GM12878 (cell line): ENCODE measurements at regions not wholly inside any gene's neighbourhood (a gene's known extent, or its start where the extent isn't known, plus 50 kb on each side); places are given as distances from the start of the nearest gene placed in this dataset.

Experiments used
- BRCA1 ChIP-seq: IDR thresholded peaks from 2 replicates; pipeline ENCODE4 v1.6.1; 2011; ENCODE audit warnings: low read depth, low read length, improper control_type of control experiment
- CBX5 ChIP-seq: sonication (generic); IDR thresholded peaks from 2 replicates; pipeline ENCODE4 v1.6.1; 2016; ENCODE audit warnings: low read depth, moderate library complexity, mild to moderate bottlenecking, inconsistent platforms
- HDAC6 ChIP-seq: fragments of 200-600 bp; sonication (generic); IDR thresholded peaks from one replicate; pipeline ENCODE4 v1.8.0; 2017; ENCODE audit warnings: antibody characterized with exemption; ENCODE audit not compliant: unreplicated experiment
- HDGF ChIP-seq: fragments of 450-650 bp; IDR thresholded peaks from 2 replicates; pipeline ENCODE4 v1.6.1; 2016; ENCODE audit warnings: antibody characterized with exemption
- IRF4 ChIP-seq: IDR thresholded peaks from 2 replicates; pipeline ENCODE4 v1.6.1; 2011; ENCODE audit warnings: low read depth, low read length
- KDM1A ChIP-seq: fragments of 200-600 bp; sonication (generic); IDR thresholded peaks from 2 replicates; pipeline ENCODE4 v1.6.1; 2016; ENCODE audit warnings: borderline replicate concordance
- MTA2 ChIP-seq: fragments of 450-650 bp; IDR thresholded peaks from 2 replicates; pipeline ENCODE4 v1.6.1; 2016; ENCODE audit warnings: low read depth, mild to moderate bottlenecking, moderate library complexity
- PAX8 ChIP-seq: fragments of 450-650 bp; IDR thresholded peaks from 2 replicates; pipeline ENCODE4 v1.6.1; 2017; ENCODE audit warnings: mild to moderate bottlenecking, moderate library complexity
- PML ChIP-seq: IDR thresholded peaks from 2 replicates; pipeline ENCODE4 v1.6.1; 2012; ENCODE audit warnings: low read length, inconsistent platforms
- SUPT20H ChIP-seq: IDR thresholded peaks from 2 replicates; pipeline ENCODE4 v1.6.1; 2011; ENCODE audit warnings: low read depth, mild to moderate bottlenecking, low read length, moderate library complexity, borderline replicate concordance; ENCODE audit not compliant: control insufficient read depth
- SUZ12 ChIP-seq: fragments of 200-600 bp; sonication (generic); IDR thresholded peaks from one replicate; pipeline ENCODE4 v1.6.1; 2018; ENCODE audit warnings: antibody characterized with exemption, mild to moderate bottlenecking; ENCODE audit not compliant: unreplicated experiment
- ZNF207 ChIP-seq: fragments of 450-650 bp; IDR thresholded peaks from 2 replicates; pipeline ENCODE4 v1.6.1; 2014; ENCODE audit warnings: antibody characterized with exemption, mild to moderate bottlenecking, borderline replicate concordance
- ZNF24 ChIP-seq: fragments of 450-650 bp; IDR thresholded peaks from 2 replicates; pipeline ENCODE4 v1.6.1; 2017; ENCODE audit warnings: antibody characterized with exemption, mild to moderate bottlenecking
- ZNF384 ChIP-seq: IDR thresholded peaks from 2 replicates; pipeline ENCODE4 v1.6.1; 2012; ENCODE audit warnings: low read depth, mild to moderate bottlenecking, low read length, improper control_type of control experiment, borderline replicate concordance
- TF ChIP-seq, protein P1 (sequence below): IDR thresholded peaks from 2 replicates; pipeline ENCODE4 v1.6.1; 2012; ENCODE audit warnings: low read depth, low read length, improper control_type of control experiment
- TF ChIP-seq, protein P2 (sequence below): IDR thresholded peaks from 2 replicates; pipeline ENCODE4 v1.6.1; 2011; ENCODE audit warnings: borderline replicate concordance, low read depth, mild to moderate bottlenecking, moderate library complexity, mixed read lengths, low read length; ENCODE audit not compliant: insufficient read depth; ENCODE audit errors: extremely low read length
- TF ChIP-seq, protein P3 (sequence below): IDR thresholded peaks from 2 replicates; pipeline ENCODE4 v1.6.1; 2011; ENCODE audit warnings: mild to moderate bottlenecking, low read depth, low read length, moderate library complexity; ENCODE audit not compliant: insufficient replicate concordance
- TF ChIP-seq, protein P4 (sequence below): IDR thresholded peaks from 2 replicates; pipeline ENCODE4 v1.6.1; 2012; ENCODE audit warnings: low read length, inconsistent platforms
- TF ChIP-seq, protein P5 (sequence below): fragments of 450-650 bp; IDR thresholded peaks from 2 replicates; pipeline ENCODE4 v1.6.1; 2017; ENCODE audit warnings: mild to moderate bottlenecking, moderate library complexity
- TF ChIP-seq, protein P6 (sequence below): fragments of 450-650 bp; conservative IDR thresholded peaks from 2 replicates; pipeline ENCODE4 v1.6.1; 2017; ENCODE audit warnings: mild to moderate bottlenecking, moderate library complexity

DNA sequence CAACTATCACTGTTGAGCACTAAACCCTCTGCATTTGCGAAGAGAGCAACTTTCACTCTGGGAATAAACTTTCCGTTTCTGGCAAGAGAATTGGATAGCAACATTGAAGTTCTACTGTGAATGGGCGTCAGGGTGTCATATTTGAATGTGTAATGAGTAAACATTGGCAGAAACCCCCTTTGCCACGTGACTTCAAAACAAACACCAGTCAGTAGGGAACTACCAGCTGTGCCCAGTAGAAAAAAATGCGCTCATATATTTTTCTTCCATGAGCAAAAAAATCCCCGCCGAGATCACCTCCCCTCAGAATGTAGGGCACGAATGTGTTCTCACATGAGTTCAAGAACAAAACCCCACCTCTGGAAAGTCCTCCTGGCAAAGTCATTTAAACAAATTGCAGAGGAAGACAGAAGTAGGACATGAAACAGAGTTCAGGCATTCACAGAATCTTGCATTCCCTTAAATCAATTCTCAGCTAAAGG lies 80.6 kb downstream of the BTG1 start (continued):
- TF ChIP-seq, protein P1, sequence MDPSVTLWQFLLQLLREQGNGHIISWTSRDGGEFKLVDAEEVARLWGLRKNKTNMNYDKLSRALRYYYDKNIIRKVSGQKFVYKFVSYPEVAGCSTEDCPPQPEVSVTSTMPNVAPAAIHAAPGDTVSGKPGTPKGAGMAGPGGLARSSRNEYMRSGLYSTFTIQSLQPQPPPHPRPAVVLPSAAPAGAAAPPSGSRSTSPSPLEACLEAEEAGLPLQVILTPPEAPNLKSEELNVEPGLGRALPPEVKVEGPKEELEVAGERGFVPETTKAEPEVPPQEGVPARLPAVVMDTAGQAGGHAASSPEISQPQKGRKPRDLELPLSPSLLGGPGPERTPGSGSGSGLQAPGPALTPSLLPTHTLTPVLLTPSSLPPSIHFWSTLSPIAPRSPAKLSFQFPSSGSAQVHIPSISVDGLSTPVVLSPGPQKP, result no peak
- TF ChIP-seq PML (no peak), CBX5 (no peak), ZNF384 (peak; percentile 80), ZNF24 (no peak), HDAC6 (no peak), KDM1A (no peak), SUPT20H (no peak), SUZ12 (no peak), HDGF (0 out of 2 replicates have a peak, but pooled peaks have one; percentile 27), IRF4 (0 out of 2 replicates have a peak, but pooled peaks have one; percentile 36), PAX8 (no peak), ZNF207 (0 out of 2 replicates have a peak, but pooled peaks have one; percentile 41), MTA2 (peak; percentile 31; the same call in 1 of the 2 replicates), BRCA1 (no peak)
- TF ChIP-seq, protein P2, sequence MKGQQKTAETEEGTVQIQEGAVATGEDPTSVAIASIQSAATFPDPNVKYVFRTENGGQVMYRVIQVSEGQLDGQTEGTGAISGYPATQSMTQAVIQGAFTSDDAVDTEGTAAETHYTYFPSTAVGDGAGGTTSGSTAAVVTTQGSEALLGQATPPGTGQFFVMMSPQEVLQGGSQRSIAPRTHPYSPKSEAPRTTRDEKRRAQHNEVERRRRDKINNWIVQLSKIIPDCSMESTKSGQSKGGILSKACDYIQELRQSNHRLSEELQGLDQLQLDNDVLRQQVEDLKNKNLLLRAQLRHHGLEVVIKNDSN, result peak; percentile 60
- TF ChIP-seq, protein P3, sequence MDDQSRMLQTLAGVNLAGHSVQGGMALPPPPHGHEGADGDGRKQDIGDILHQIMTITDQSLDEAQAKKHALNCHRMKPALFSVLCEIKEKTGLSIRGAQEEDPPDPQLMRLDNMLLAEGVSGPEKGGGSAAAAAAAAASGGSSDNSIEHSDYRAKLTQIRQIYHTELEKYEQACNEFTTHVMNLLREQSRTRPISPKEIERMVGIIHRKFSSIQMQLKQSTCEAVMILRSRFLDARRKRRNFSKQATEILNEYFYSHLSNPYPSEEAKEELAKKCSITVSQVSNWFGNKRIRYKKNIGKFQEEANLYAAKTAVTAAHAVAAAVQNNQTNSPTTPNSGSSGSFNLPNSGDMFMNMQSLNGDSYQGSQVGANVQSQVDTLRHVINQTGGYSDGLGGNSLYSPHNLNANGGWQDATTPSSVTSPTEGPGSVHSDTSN, result no peak
- TF ChIP-seq, protein P4, sequence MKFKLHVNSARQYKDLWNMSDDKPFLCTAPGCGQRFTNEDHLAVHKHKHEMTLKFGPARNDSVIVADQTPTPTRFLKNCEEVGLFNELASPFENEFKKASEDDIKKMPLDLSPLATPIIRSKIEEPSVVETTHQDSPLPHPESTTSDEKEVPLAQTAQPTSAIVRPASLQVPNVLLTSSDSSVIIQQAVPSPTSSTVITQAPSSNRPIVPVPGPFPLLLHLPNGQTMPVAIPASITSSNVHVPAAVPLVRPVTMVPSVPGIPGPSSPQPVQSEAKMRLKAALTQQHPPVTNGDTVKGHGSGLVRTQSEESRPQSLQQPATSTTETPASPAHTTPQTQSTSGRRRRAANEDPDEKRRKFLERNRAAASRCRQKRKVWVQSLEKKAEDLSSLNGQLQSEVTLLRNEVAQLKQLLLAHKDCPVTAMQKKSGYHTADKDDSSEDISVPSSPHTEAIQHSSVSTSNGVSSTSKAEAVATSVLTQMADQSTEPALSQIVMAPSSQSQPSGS, result peak; percentile 79
- TF ChIP-seq, protein P5, sequence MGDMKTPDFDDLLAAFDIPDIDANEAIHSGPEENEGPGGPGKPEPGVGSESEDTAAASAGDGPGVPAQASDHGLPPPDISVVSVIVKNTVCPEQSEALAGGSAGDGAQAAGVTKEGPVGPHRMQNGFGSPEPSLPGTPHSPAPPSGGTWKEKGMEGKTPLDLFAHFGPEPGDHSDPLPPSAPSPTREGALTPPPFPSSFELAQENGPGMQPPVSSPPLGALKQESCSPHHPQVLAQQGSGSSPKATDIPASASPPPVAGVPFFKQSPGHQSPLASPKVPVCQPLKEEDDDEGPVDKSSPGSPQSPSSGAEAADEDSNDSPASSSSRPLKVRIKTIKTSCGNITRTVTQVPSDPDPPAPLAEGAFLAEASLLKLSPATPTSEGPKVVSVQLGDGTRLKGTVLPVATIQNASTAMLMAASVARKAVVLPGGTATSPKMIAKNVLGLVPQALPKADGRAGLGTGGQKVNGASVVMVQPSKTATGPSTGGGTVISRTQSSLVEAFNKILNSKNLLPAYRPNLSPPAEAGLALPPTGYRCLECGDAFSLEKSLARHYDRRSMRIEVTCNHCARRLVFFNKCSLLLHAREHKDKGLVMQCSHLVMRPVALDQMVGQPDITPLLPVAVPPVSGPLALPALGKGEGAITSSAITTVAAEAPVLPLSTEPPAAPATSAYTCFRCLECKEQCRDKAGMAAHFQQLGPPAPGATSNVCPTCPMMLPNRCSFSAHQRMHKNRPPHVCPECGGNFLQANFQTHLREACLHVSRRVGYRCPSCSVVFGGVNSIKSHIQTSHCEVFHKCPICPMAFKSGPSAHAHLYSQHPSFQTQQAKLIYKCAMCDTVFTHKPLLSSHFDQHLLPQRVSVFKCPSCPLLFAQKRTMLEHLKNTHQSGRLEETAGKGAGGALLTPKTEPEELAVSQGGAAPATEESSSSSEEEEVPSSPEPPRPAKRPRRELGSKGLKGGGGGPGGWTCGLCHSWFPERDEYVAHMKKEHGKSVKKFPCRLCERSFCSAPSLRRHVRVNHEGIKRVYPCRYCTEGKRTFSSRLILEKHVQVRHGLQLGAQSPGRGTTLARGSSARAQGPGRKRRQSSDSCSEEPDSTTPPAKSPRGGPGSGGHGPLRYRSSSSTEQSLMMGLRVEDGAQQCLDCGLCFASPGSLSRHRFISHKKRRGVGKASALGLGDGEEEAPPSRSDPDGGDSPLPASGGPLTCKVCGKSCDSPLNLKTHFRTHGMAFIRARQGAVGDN, result peak; percentile 12; the same call in 1 of the 2 replicates
- TF ChIP-seq, protein P6, sequence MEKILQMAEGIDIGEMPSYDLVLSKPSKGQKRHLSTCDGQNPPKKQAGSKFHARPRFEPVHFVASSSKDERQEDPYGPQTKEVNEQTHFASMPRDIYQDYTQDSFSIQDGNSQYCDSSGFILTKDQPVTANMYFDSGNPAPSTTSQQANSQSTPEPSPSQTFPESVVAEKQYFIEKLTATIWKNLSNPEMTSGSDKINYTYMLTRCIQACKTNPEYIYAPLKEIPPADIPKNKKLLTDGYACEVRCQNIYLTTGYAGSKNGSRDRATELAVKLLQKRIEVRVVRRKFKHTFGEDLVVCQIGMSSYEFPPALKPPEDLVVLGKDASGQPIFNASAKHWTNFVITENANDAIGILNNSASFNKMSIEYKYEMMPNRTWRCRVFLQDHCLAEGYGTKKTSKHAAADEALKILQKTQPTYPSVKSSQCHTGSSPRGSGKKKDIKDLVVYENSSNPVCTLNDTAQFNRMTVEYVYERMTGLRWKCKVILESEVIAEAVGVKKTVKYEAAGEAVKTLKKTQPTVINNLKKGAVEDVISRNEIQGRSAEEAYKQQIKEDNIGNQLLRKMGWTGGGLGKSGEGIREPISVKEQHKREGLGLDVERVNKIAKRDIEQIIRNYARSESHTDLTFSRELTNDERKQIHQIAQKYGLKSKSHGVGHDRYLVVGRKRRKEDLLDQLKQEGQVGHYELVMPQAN, result no peak
